ENCODE measurements at regions not wholly inside any gene's neighbourhood (a gene's known extent, or its start where the extent isn't known, plus 50 kb on each side); places are given as distances from the start of the nearest gene placed in this dataset.

DNA sequence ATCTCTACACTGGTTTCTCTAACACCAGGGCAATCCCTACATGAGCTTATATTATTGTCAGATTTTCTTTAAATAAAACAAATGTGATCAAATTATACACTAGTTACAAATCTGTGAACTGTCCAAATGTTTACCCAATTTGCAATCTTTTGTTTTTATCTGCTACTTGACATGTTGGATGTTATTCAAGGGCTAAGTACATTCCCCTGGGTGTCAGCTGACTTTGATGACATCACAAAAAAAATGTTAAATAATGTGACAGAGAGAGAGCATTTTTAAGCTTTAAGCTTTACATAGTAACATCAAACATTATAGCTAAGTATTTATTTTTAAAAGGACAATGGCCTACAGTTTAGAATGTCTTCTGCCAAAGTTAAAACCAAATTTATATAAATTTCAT lies 431.3 kb upstream of the PKN2 start:
- in situ Hi-C loops (cut with HindIII; ENCODE audit: low pct_unique_long_range_greater_than_20kb, low sequenced_read_pairs) (no loop called here), intact Hi-C loops (cut with micrococcal nuclease; ENCODE audit: unreplicated experiment) (no loop called here)
- Histone ChIP-seq H3K4me1 (ENCODE audit: control insufficient read depth, insufficient read depth, low read length) (no peaks in the 10 kb centered on the region), H3K27ac (ENCODE audit: low read length) (no peak overlapping the region), H3K36me3 (ENCODE audit: control insufficient read depth, insufficient read depth, low read length) (no peaks in the 10 kb centered on the region), H3K9me3 (ENCODE audit: control insufficient read depth, insufficient read depth, low read depth, low read length) (no peaks in the 10 kb centered on the region), H3K27me3 (ENCODE audit: control insufficient read depth, insufficient read depth, low read length) (no peaks in the 10 kb centered on the region), H3K4me3 (ENCODE audit: low read depth in 2 of 2, low read length in 2 of 2) (no peak overlapping the region)
- BruUV-seq (replicated peaks): no TSS peak
- ATAC-seq (no peak), DNase-seq (ENCODE audit: low read depth, low spot score) (no peak)
- POLR2A ChIA-PET: no interaction called here
- TF ChIP-seq REST (IDR thresholded peaks at IDR 0.05; ENCODE audit: insufficient read depth in 1 of 2, low read depth in 2 of 2, low read length in 1 of 2) (no peak), POLR2AphosphoS5 (IDR thresholded peaks at IDR 0.05; ENCODE audit: low read depth, low read length) (no peak), TCF7L2 (IDR thresholded peaks at IDR 0.05; ENCODE audit: low read depth, low read length) (no peak), CTCF (IDR thresholded peaks at IDR 0.05) (no peak), SIN3A (IDR thresholded peaks at IDR 0.05; ENCODE audit: borderline replicate concordance, insufficient read depth, low read depth, low read length) (no peak)
- CTCF ChIA-PET: no interaction called here

DNA sequence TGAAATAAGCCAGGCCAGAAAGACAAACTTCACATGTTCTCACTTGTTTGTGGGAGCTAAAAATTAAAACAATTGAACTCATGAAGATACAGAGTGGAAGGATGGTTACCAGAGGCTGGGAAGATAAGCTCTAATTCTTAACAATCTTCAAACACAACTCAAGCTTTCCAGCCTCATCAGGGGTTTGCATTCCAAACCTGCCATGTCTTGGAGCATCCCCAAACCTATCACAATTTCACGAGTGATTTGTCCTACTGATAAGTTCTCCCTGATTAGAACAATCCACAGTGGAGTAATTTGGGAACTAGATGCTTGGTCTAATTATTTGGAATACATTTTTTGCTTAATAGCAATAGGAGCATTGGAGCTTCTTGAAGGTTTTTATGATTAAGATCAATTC lies 418.5 kb upstream of the PKN2 start:
- BruUV-seq (replicated peaks): no TSS peak
- in situ Hi-C loops (cut with HindIII; ENCODE audit: low pct_unique_long_range_greater_than_20kb, low sequenced_read_pairs): no loop called here

More for the DNA sequence above, 418.5 kb upstream of the PKN2 start:
- CTCF ChIA-PET: no interaction called here
- no peak for ATAC-seq
- no peak overlapping the region for H3K4me3 ChIP-seq (ENCODE audit: low read depth in 2 of 2, low read length in 2 of 2)
- DNase-seq (ENCODE audit: low read depth, low spot score): no peak
- peaks cover 3% of the 10 kb centered on the region; the same call in 1 of the 2 replicates for H3K27me3 ChIP-seq (ENCODE audit: control insufficient read depth, insufficient read depth, low read length)
- no peaks in the 10 kb centered on the region for H3K4me1 ChIP-seq (ENCODE audit: control insufficient read depth, insufficient read depth, low read length)
- no peak for TF ChIP-seq REST (IDR thresholded peaks at IDR 0.05; ENCODE audit: insufficient read depth in 1 of 2, low read depth in 2 of 2, low read length in 1 of 2)
- TF ChIP-seq SIN3A (IDR thresholded peaks at IDR 0.05; ENCODE audit: borderline replicate concordance, insufficient read depth, low read depth, low read length): no peak
- TF ChIP-seq POLR2AphosphoS5 (IDR thresholded peaks at IDR 0.05; ENCODE audit: low read depth, low read length): no peak
- TF ChIP-seq TCF7L2 (IDR thresholded peaks at IDR 0.05; ENCODE audit: low read depth, low read length): no peak
- TF ChIP-seq CTCF (IDR thresholded peaks at IDR 0.05): no peak
- no peak overlapping the region for H3K27ac ChIP-seq (ENCODE audit: low read length)
- POLR2A ChIA-PET: no interaction called here
- no peaks in the 10 kb centered on the region for H3K36me3 ChIP-seq (ENCODE audit: control insufficient read depth, insufficient read depth, low read length)
- H3K9me3 ChIP-seq (ENCODE audit: control insufficient read depth, insufficient read depth, low read depth, low read length): no peaks in the 10 kb centered on the region
- intact Hi-C loops (cut with micrococcal nuclease; ENCODE audit: unreplicated experiment): no loop called here

Data from Panc1 (cell line).